ENCODE measurements at regions not wholly inside any gene's neighbourhood (a gene's known extent, or its start where the extent isn't known, plus 50 kb on each side); places are given as distances from the start of the nearest gene placed in this dataset.

DNA sequence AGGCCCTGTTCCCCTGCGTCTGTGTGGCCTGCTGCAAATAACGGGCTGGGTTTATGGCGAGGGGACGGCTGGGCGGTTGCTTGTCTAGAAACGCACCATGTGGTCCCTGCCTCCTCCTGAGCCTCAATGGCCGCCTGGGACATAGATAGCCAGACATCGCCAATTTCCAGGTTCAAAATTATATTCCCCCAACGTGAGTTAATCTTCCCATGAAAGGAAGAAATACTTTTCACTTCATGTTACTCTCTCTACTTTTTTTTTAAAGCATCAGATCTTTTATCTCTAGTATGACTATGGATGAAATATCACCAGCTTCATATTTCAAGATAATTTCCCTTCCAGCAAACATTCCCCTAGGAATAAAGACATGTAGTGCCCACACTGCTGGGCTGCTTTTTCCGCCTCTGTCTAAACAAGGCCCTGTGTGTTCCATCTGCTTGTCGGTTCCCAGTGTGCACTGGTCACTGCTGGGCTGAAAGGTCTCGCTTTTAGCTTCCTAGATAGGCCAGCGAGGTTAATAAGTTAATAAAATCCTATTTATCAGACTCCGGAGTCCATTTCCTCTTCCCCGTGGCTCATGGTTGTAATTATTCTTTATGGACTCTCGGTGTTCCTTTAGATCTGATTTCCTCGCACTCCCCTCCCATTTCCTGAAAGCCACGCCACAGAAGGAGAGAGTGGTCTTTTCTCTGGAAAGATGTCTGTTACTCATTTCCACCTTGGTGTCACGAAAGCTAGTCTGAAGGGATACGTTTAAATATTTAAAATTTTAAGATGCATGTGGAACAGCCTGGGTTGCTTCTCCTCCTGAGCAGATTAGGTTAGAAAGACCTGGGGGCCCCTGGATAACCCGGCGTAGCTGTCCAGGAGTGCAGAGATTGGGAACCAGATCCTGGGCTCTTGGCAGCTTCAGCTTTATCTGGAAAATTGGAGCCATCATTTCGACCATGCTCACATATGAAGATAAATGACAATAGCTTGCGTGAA lies 196.6 kb upstream of the COPS8 start:
- DNase-seq (ENCODE audit: low read depth) = no peak
- H3K4me3 ChIP-seq (replicated peaks; ENCODE audit: low read depth, low read length) = no peak overlapping the region
- TF ChIP-seq, protein P1, sequence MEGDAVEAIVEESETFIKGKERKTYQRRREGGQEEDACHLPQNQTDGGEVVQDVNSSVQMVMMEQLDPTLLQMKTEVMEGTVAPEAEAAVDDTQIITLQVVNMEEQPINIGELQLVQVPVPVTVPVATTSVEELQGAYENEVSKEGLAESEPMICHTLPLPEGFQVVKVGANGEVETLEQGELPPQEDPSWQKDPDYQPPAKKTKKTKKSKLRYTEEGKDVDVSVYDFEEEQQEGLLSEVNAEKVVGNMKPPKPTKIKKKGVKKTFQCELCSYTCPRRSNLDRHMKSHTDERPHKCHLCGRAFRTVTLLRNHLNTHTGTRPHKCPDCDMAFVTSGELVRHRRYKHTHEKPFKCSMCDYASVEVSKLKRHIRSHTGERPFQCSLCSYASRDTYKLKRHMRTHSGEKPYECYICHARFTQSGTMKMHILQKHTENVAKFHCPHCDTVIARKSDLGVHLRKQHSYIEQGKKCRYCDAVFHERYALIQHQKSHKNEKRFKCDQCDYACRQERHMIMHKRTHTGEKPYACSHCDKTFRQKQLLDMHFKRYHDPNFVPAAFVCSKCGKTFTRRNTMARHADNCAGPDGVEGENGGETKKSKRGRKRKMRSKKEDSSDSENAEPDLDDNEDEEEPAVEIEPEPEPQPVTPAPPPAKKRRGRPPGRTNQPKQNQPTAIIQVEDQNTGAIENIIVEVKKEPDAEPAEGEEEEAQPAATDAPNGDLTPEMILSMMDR (IDR thresholded peaks at IDR 0.05; ENCODE audit: low read length, missing control alignments) = no peak

DNA sequence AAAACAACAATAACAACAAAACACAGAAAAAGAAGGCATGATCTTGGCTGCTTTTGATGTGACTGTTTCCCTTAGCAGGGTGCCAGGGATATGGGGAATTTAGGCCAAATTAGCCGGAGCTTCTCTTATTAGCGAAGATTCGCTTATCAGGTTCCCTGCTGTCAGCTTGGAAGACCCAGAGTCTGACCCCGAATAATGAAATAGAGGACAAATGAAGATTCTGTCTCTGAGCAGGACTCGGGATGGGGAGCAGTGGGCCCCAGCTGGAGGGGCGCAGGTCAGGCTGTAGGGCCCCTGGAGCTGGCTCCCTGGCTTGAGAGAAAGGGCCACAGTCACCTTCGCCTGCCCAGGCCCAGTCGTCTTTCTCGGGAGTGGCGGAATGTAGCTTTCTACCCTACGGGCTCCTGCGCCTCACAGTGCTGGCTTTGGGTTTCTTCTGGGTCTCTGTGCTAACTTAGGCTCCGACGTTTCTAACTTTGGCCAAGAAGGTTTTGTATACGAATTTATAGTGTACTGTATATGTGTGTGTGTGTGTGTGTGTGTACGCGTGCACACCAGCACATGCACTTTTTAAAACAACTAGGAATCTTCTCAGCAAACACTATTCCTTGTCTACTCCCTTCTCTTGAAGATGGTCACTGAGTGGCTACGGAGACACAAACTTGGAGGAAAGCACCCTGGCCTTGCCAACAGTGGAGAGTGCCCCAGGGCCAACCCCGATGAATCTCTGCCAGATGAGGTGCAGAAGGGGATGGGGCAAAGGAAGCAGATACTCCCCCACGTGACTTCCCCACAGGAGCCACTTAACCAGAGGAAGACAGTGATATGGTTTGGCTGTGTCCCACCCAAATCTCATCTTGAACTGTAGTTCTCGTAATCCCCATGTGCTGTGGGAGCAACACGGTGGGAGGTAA lies 195.6 kb upstream of the COPS8 start:
- no peak overlapping the region for H3K4me3 ChIP-seq (replicated peaks; ENCODE audit: low read depth, low read length)
- no peak for DNase-seq (ENCODE audit: low read depth)
- TF ChIP-seq, protein P1 (IDR thresholded peaks at IDR 0.05; ENCODE audit: low read length, missing control alignments) = no peak

DNA sequence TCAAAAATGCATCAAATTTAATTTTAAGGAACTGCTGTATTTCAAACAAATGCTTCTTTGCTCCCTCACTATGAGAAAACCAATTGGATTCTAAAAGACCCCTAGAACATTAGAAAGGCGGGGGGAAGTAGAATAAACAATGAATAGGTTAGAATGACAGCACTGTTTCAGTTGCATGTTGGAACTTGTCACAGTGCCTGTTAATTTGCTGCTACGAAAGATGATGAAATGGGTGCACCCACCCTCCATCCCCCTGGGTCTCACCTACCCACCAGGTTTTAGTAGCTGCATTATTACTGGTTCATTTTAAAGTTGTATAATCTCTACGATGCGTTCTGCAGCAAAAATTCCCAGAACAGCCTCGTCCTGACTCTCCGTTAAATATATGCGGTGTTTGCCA lies 193.0 kb upstream of the COPS8 start:
- TF ChIP-seq, protein P1 (IDR thresholded peaks at IDR 0.05; ENCODE audit: low read length, missing control alignments) = no peak
- H3K4me3 ChIP-seq (replicated peaks; ENCODE audit: low read depth, low read length) = no peak overlapping the region
- no peak for DNase-seq (ENCODE audit: low read depth)

DNA sequence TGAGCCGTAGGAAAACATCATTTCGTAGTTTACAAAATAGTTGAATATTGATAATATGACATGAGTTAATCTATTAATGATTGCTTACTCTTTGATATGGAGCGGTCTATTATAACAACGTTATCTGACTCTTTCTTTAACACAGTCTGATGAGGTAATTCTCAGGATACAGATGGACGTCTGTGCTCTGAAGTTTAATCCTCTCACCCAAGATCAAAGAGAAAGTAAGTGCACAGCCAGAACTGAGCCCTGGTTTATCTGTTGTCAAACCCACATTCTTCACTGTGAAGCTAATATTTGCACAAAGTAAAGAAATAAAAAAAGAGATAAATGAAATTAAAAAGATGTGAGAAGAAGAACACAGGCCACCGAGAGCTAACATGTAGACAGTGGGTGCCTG lies 190.9 kb upstream of the COPS8 start:
- H3K4me3 ChIP-seq (replicated peaks; ENCODE audit: low read depth, low read length) = no peak overlapping the region
- TF ChIP-seq, protein P1 (IDR thresholded peaks at IDR 0.05; ENCODE audit: low read length, missing control alignments) = no peak
- no peak for DNase-seq (ENCODE audit: low read depth)

DNA sequence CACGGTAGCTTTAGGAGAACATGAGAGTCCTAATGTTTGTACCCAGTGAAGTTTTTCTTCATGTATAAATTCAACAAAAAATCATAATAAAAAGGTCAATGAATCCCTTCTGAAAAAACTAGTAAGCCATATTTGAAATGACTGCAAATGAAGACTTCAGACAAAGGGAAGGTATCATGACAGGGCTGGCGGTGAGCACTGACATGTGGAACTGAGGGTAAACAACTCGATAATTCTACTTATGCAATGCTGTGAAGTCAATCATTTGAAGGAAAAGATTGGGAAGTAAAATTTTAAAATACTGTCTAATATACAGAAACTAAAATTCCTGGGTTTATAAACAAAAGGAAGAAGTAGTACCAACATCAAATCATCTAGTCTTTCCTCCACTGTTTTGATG lies 190.2 kb upstream of the COPS8 start:
- TF ChIP-seq, protein P1 (IDR thresholded peaks at IDR 0.05; ENCODE audit: low read length, missing control alignments) = no peak
- DNase-seq (ENCODE audit: low read depth) = no peak
- H3K4me3 ChIP-seq (replicated peaks; ENCODE audit: low read depth, low read length) = no peak overlapping the region

DNA sequence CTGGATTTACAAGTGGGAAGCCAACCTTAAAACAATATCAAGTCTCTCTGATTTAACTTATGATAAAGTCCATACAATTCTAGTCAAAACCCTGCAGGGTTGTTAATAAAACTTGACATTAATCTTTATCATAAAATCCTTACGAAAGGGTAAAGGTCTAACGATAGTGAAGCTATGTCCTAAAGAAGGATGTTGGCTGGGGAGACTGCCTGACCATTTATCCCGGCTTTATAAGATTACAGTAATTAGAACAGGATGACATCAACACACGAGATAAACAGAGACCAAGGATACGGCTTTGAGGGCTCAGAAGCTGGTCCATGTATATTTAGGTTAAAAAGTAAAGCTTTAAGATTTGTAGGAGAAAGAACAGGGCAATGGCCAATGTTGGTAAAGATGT lies 189.0 kb upstream of the COPS8 start:
- TF ChIP-seq, protein P1 (IDR thresholded peaks at IDR 0.05; ENCODE audit: low read length, missing control alignments) = no peak
- DNase-seq (ENCODE audit: low read depth) = no peak
- no peak overlapping the region for H3K4me3 ChIP-seq (replicated peaks; ENCODE audit: low read depth, low read length)

All from fibroblast of pulmonary artery (primary cell).